Stimulated activated CD8-positive, alpha-beta memory T cell treated with anti-CD3 and anti-CD28 coated beads, Interleukin-4, amount 100 ng/mL, for 4 hours (primary cell): ENCODE measurements at regions not wholly inside any gene's neighbourhood (a gene's known extent, or its start where the extent isn't known, plus 50 kb on each side); places are given as distances from the start of the nearest gene placed in this dataset.
"Not testable (repeated sequence)": the region's sequence is repeated elsewhere in the genome, so short reads cannot be mapped to it uniquely, and the experiment has no call there.

Experiments used
- DNase-seq, 2 donors: peaks; one replicate each; pipeline ENCODE4 v3.0.0-alpha.2; 2020; ENCODE audit warnings: low read depth in 2 of 2, low spot score in 1 of 2

- no peak for DNase-seq
Measured at GRCh38 chr4:1531683-1532548, 125.7 kb upstream of the NKX1-1 start.

DNA sequence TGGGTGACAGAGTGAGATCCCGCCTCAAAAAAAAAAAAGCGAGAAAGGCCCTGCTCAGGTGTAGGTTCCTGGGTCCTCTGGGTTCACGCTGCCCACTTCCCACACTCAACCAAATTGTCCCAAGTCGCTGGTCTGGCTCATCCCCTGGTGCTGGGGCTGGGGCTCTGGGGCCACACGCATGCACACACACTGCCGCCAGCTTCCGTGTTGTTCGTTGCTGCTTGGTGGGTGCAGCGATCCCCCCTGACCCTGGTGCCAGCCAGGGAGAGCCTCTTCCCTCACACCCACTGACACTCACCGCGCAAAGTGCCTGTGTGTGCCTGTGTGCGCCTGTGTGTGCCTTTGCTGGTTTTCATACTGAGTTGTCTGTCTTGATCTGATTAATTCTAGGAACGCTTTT, 124.1 kb upstream of the NKX1-1 start:
- no peak for DNase-seq

GRCh38 chr4:1524761-1525160, 118.5 kb upstream of the NKX1-1 start:
- DNase-seq, result no peak

DNA sequence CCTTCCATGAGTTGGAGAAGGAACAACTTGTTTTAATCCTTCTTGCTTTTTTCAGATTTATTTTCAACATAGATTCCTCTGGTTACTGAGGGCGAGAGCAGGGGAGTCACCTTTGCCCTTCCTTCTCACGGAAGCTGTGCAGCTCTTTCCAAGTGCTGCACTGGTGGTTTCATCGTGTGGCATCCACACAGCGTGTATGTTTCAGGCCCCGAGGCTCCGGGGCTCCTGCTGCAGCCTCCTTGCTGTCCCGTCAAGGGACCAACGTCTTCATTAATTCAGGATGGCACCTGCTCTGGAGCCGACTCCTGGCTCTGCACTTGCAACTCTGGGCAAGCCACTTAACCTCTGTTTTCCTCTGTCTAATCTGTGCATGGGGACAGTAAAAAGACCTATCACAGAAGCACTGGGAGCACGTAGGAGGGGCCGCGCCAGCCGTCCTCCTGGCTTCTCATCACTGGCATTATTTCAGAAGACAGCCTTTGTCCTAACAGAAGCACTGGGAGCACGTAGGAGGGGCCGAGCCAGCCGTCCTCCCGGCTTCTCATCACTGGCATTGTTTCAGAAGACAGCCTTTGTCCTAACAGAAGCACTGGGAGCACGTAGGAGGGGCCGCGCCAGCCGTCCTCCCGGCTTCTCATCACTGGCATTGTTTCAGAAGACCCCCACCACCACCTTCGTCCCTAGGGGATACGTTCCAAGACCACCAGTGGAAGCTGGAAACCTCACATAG, 117.8 kb upstream of the NKX1-1 start:
- no peak for DNase-seq

DNA sequence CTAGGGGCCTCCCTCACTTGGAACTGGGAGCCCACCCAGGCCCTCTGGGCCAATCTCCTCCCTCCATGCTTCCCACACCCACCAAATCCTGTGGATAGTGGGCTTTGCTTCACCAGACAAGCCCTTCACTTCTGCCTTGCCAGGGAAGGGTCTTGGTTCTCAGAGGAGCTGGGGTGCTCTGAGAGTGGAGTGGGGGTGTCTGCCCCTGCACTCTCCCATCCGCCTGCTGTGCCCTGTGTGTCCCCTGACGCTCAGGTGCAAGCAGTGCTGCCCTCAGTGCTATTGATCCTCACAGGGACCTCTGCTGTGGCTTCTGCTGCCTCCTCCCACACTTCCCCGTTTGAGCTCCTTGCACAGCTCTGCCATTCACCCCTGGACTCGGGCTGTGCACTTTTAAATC, 117.3 kb upstream of the NKX1-1 start:
- no peak for DNase-seq

DNA sequence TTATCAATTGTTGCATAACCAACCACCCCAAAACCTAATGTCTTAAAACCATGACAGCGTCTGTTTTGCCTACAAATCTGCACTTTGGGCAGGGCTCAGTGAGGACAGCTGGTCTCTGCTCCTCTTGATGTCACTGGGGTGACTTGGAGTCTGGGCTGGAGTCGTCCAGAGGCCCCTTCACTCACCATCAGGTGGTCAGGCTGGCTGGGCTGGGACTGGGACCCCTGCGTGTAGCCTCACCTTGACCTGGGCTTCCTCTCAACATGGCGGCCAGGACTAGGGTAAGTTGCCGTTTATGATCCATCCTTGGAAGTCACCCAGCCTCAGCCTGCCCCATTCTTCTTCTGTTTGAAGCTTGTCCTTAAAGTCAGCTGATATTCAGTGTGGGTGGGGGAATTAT, 116.8 kb upstream of the NKX1-1 start:
- DNase-seq, result no peak

- DNase-seq, result no peak
Measured at GRCh38 chr4:1522606-1523005, 116.4 kb upstream of the NKX1-1 start.

GRCh38 chr4:1521821-1522361, 115.6 kb upstream of the NKX1-1 start:
- no peak for DNase-seq

- DNase-seq, result not testable (repeated sequence)
Measured at GRCh38 chr4:1520795-1521576, 114.7 kb upstream of the NKX1-1 start.

DNA sequence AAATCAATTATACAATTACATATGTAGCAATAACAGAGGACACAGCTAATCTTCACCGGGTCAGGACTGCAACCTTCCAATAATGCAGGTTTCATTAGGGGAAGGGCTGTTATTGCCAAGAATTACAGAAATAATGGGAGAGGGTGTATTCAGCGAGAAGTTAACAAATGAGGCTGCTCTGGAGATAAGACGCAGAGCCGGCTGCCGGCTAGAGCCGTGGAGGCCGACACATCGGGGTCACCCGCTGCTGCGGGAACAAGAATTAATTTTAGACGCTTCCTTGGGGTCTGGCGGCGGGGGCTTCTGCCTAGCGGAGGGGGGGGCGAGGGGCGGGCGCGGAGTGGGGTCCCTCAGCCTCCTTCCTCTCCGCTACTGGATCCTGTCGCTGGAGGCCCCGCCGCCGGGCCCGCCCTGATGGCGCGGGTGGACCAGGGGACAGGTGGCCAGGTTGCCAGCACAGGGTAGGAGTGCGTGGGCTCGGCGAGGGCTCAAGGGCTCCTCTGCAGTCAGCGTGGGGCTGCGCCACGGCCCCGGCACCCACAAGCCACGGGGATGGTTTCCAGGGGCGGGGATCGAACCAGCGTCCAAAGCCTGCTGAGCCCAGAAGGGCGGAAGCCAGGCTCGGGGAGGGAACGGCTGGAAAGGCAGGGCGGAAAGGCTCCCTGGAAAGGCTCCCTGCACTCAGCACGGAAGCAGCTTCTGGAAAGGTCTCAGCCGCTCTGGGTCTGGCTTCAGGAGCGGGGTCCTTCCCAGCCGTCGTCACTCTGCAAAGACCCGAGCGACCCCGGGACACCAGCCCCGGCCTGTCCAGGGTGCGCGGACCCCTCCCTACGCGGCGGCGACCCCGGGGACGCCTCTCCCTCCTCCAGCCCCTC, 113.8 kb upstream of the NKX1-1 start:
- DNase-seq, result no peak

DNA sequence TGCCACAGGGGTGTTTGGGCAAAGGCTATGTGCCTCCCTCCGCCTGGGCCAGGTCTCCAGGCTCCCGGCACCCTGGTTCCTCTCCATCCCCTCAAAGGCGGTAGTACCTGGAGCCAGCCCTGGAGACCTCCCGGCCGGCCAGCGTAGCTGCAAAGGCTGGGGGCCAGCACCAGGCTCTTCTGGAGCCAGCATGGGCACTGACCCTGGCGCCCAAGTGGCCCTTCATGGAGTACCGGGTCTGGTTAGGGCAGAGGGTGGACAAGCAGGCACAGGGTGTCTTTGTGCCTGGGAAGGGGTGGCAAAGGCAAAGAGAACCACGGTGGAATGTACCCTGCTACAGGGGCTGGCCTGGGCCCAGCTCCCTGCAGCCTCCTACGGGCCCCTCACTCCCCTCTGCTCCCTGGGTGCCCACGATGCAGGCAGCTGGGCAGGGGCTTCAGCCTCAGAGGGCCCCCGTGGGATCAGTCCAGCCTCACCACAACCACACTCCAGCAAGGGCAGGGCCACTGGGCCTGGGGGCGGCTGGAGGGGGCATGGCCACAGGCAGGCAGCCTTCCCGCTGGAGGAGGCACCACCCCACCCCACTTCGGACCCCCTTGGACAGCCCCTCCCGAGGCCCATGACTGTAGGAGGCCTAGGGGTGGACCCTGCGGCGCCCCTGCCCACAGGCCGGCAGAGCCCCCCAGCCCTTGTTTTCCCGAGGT, 112.9 kb upstream of the NKX1-1 start:
- no peak for DNase-seq

DNA sequence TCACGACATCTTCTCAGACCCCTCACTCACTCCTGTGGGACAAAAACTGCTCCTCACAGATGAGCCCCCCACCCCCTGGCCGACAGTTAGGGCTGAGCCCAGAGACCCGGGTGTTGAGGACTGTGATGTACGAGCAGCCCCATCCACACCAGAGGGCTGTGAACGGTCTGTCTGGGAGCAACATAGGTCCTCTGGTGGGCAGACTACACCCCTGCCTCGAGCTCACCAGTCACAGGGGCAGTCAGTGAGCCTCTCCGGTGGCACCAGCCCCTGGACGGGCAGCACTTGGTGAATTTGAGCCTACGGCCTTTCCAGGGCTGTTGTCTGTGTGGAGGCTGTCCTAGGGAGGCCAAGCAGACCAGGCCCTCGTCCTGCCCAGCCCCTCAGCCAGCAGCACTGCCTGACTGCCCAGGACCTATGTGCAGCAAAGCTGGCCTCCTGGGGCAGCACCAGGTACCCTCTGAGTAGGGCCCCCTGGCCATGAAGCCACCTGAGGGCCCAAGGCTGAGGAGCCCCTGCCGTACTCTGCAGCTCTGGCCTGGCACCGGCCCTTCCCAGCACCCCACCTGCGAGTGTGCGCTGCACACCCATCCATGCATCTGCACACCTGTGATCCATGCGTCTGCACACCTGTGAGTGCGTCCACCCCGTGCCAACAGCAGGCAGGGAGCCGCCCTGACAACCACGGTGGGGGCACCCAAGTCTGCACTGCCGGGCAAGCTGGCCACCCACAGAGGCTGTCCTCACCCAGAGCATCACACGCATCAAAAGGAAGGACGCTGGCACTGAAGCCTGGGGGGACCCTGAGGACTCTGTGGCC, 111.6 kb upstream of the NKX1-1 start:
- DNase-seq, result no peak

- DNase-seq, result no peak
Measured at GRCh38 chr4:1516881-1517480, 110.7 kb upstream of the NKX1-1 start.

DNA sequence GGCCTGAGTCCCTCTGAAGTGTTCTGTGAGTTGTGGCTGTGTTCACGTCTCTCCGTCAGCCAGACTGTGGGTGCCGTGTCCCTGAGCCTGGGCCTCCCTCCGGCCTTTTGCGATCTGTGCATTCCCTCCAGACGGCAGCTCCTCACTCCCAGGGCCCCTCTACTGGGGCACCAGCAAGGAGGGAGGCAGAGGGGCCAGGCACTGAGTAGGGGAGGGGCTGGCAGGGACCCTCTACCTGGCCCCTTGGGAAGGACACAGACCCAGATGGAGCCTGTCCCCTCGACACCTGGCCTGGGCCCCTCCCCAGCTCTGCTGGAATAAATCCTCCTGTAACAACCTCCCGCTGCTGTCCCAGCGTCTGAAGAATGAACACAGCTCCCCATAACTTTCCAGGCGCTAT, 110.0 kb upstream of the NKX1-1 start:
- DNase-seq, result no peak

GRCh38 chr4:1515763-1516162, 109.5 kb upstream of the NKX1-1 start:
- DNase-seq, result no peak

DNA sequence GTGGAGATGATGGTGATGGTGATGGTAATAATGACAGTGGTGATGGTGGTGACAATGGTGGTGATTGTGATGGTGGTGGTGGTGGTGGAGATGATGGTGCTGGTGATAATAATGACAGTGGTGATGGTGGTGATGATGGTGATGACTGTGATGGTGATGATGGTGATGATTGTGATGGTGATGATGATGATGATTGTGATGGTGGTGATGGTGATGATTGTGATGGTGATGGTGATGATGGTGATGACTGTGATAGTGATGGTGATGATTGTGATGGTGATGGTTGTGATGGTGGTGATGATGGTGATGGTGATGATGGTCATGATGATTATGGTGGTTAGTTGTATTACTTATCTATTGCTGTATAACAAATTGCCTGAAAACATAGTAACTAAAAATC, 108.9 kb upstream of the NKX1-1 start:
- DNase-seq, result no peak

DNA sequence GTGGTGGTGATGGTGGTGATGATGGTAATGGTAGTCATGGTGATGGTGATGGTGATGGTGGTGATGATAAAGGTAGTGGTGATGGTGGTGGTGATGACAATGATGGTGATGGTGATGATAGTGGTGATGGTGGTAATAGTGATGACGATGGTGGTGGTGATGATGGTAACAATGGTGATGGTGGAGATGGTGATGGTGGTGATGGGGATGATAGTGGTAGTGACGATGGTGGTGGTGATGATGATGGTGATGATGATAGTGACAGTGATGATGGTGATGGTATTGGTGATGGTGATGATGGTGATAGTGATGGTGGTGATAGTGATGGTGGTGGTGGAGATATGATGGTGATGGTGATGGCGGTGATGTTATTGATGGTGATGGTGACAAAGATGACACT, 108.4 kb upstream of the NKX1-1 start:
- no peak for DNase-seq

DNA sequence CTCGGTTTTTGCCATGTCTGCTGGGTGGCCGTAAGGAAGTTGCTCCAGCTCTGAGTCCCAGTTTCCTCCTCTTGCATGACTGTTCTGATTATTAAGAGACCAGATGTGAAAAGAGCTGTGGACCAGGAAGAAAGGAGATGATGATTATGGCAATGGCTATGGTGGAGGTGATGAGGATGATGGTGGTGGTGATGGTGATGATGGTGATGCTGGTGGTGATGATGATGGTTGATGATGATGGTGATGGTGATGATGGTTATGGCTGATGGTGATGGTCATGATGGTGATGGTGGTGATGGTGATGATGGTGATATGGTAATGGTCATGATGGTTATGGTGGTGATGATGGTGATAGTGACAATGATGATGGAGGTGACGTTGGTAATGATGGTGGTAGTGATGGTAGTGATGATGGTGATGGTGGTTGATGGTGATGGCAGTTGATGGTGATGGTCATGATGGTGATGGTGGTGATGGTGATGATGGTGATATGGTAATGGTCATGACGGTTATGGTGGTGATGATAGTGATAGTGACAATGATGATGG, 107.8 kb upstream of the NKX1-1 start:
- no peak for DNase-seq
